HCEC 1CT (cell line): ENCODE measurements at regions not wholly inside any gene's neighbourhood (a gene's known extent, or its start where the extent isn't known, plus 50 kb on each side); places are given as distances from the start of the nearest gene placed in this dataset.

Experiments used
- DNase-seq: peaks from one replicate; pipeline ENCODE4 v3.0.0-alpha.2; 2017

- no peak for DNase-seq
Measured at GRCh38 chr2:103284750-103285149, 522.9 kb downstream of the TMEM182 start.

GRCh38 chr2:103285354-103285753 is 523.5 kb downstream of the TMEM182 start:
- DNase-seq: no peak

GRCh38 chr2:103287746-103288145 is 525.9 kb downstream of the TMEM182 start:
- no peak for DNase-seq

GRCh38 chr2:103288696-103289095 is 526.9 kb downstream of the TMEM182 start:
- no peak for DNase-seq

- DNase-seq: no peak
Measured at GRCh38 chr2:103289105-103289725, 527.4 kb downstream of the TMEM182 start.

- no peak for DNase-seq
Measured at GRCh38 chr2:103292573-103292972, 530.7 kb downstream of the TMEM182 start.

GRCh38 chr2:103293067-103293741 is 531.4 kb downstream of the TMEM182 start:
- DNase-seq: no peak

GRCh38 chr2:103293742-103294077 is 531.9 kb downstream of the TMEM182 start:
- no peak for DNase-seq

- DNase-seq: no peak
Measured at GRCh38 chr2:103294420-103294819, 532.6 kb downstream of the TMEM182 start.

GRCh38 chr2:103295591-103295990 is 533.8 kb downstream of the TMEM182 start:
- DNase-seq: no peak

GRCh38 chr2:103324671-103325070 is 562.8 kb downstream of the TMEM182 start:
- no peak for DNase-seq

- no peak for DNase-seq
Measured at GRCh38 chr2:103327386-103327785, 565.6 kb downstream of the TMEM182 start.

- DNase-seq: no peak
Measured at GRCh38 chr2:103327966-103328365, 566.1 kb downstream of the TMEM182 start.

- no peak for DNase-seq
Measured at GRCh38 chr2:103335403-103335802, 573.6 kb downstream of the TMEM182 start.

GRCh38 chr2:103338819-103339218 is 577.0 kb downstream of the TMEM182 start:
- DNase-seq: no peak

GRCh38 chr2:103346780-103347179 is 584.9 kb downstream of the TMEM182 start:
- DNase-seq: no peak

GRCh38 chr2:103353774-103354173 is 591.9 kb downstream of the TMEM182 start:
- no peak for DNase-seq

- DNase-seq: no peak
Measured at GRCh38 chr2:103355287-103355686, 593.5 kb downstream of the TMEM182 start.

GRCh38 chr2:103361712-103362111 is 599.9 kb downstream of the TMEM182 start:
- DNase-seq: no peak

GRCh38 chr2:103363639-103364038 is 601.8 kb downstream of the TMEM182 start:
- no peak for DNase-seq

GRCh38 chr2:103364177-103364576 is 602.3 kb downstream of the TMEM182 start:
- no peak for DNase-seq

- no peak for DNase-seq
Measured at GRCh38 chr2:103365071-103365470, 603.2 kb downstream of the TMEM182 start.

GRCh38 chr2:103367877-103368276 is 606.0 kb downstream of the TMEM182 start:
- no peak for DNase-seq

GRCh38 chr2:103383541-103383940 is 621.7 kb downstream of the TMEM182 start:
- DNase-seq: no peak

GRCh38 chr2:103386872-103387271 is 625.0 kb downstream of the TMEM182 start:
- DNase-seq: no peak
